ENCODE measurements at regions not wholly inside any gene's neighbourhood (a gene's known extent, or its start where the extent isn't known, plus 50 kb on each side); places are given as distances from the start of the nearest gene placed in this dataset.

- Histone ChIP-seq H3K27me3 (no peaks in the 10 kb centered on the region), H3K4me3 (no peak overlapping the region), H3K36me3 (no peaks in the 10 kb centered on the region), H3K9me3 (no peaks in the 10 kb centered on the region), H3K4me1 (no peaks in the 10 kb centered on the region), H3K27ac (replicated peaks in 1 of 4) (no peak overlapping the region)
- intact Hi-C loops (cut with DNase I): no loop called here
- WGBS: 93% methylated on average over 19 of the region's 32 CpGs
- no peak for TF ChIP-seq CTCF (IDR thresholded peaks at IDR 0.05)
- no peak for TF ChIP-seq EP300 (IDR thresholded peaks at IDR 0.05)
- DNase-seq (ENCODE audit: extremely low spot score): no peak
Measured at GRCh38 chr10:83564889-83565588, 574.3 kb upstream of the GHITM start.

DNA sequence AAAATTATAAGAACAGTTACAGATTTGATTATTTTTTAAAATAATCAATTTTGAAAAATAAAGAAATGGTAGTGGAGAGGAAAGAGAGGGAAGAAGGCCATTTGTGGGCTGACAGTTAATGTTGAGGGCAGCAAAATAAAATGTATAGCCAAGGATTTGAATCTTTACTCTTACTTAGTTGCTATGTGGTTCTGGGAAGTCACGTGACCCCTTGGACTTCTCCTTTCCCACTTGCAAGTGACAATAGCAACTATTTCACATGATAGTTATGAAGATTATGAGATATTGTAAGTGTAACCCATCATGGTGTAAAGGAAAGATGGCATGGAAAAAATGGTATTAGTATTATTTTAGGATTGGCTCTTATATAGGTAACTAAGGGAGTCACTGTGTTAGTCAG, 567.3 kb upstream of the GHITM start:
- 67% methylated on average over 1 of the region's 1 CpG for WGBS
- intact Hi-C loops (cut with DNase I): no loop called here
- no peaks in the 10 kb centered on the region for H3K27me3 ChIP-seq
- TF ChIP-seq EP300 (IDR thresholded peaks at IDR 0.05): no peak
- no peak for TF ChIP-seq POLR2A (IDR thresholded peaks at IDR 0.05; ENCODE audit: low read depth)
- no peak for TF ChIP-seq POLR2AphosphoS5 (IDR thresholded peaks at IDR 0.05)
- TF ChIP-seq CTCF (IDR thresholded peaks at IDR 0.05): no peak
- no peak overlapping the region for H3K27ac ChIP-seq (replicated peaks in 1 of 4)
- no peak for DNase-seq (ENCODE audit: extremely low spot score)
- H3K4me3 ChIP-seq: no peak overlapping the region
- no peaks in the 10 kb centered on the region for H3K4me1 ChIP-seq
- no peaks in the 10 kb centered on the region for H3K36me3 ChIP-seq
- peaks cover 0 to 6% (median 0%) of the 10 kb centered on the region in 4 donors for H3K9me3 ChIP-seq

- TF ChIP-seq POLR2AphosphoS5 (IDR thresholded peaks at IDR 0.05) (no peak), POLR2A (IDR thresholded peaks at IDR 0.05; ENCODE audit: low read depth) (no peak), CTCF (IDR thresholded peaks at IDR 0.05) (no peak), EP300 (IDR thresholded peaks at IDR 0.05) (no peak)
- no peaks in the 10 kb centered on the region for H3K36me3 ChIP-seq
- WGBS: 53% methylated on average over 1 of the region's 1 CpG
- no peaks in the 10 kb centered on the region for H3K4me1 ChIP-seq
- H3K9me3 ChIP-seq: peaks cover 0 to 18% (median 3%) of the 10 kb centered on the region in 4 donors
- no peak overlapping the region for H3K4me3 ChIP-seq
- no peaks in the 10 kb centered on the region for H3K27me3 ChIP-seq
- H3K27ac ChIP-seq (replicated peaks in 1 of 4): no peak overlapping the region
- DNase-seq (ENCODE audit: extremely low spot score): no peak
- intact Hi-C loops (cut with DNase I): no loop called here
Measured at GRCh38 chr10:83574770-83575169, 564.5 kb upstream of the GHITM start.

DNA sequence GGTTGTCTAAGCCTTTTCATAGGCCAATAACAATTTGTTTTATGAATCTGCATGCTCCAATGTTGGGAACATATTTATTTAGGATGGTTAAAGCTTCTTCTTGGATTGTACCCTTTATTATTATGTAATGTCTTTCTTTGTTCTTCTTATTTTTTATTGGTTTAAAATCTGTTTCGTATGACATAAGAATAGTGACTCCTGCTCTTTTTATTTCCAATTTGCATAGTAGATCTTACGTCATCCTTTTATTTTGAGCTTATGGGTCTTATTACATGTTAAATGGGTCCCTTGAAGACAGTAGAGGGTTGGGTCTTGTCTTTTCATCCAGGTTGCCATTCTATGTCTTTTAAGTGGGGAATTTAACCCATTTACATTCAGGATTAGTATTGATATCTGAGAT, 561.9 kb upstream of the GHITM start:
- intact Hi-C loops (cut with DNase I): no loop called here

More for the DNA sequence above, 561.9 kb upstream of the GHITM start:
- TF ChIP-seq CTCF (IDR thresholded peaks at IDR 0.05) (no peak), POLR2A (IDR thresholded peaks at IDR 0.05; ENCODE audit: low read depth) (no peak), POLR2AphosphoS5 (IDR thresholded peaks at IDR 0.05) (no peak), EP300 (IDR thresholded peaks at IDR 0.05) (no peak)
- 92% methylated on average over 2 of the region's 2 CpGs for WGBS
- no peak for DNase-seq (ENCODE audit: extremely low spot score)
- no peaks in the 10 kb centered on the region for H3K27me3 ChIP-seq
- H3K4me3 ChIP-seq: no peak overlapping the region
- H3K9me3 ChIP-seq: peaks cover 0 to 18% (median 3%) of the 10 kb centered on the region in 4 donors
- no peak overlapping the region for H3K27ac ChIP-seq (replicated peaks in 1 of 4)
- H3K4me1 ChIP-seq: no peaks in the 10 kb centered on the region
- H3K36me3 ChIP-seq: no peaks in the 10 kb centered on the region
